H1 (cell line): ENCODE measurements at regions not wholly inside any gene's neighbourhood (a gene's known extent, or its start where the extent isn't known, plus 50 kb on each side); places are given as distances from the start of the nearest gene placed in this dataset.

Source experiments
- BCL11A ChIP-seq, 2 experiments: IDR thresholded peaks; one replicate each; pipeline ENCODE4 v1.6.1; 2011; ENCODE audit warnings: low read depth in 2 of 2, low read length in 2 of 2, mild to moderate bottlenecking in 2 of 2
- CREB1 ChIP-seq: IDR thresholded peaks from 2 replicates; pipeline ENCODE4 v1.6.1; 2012; ENCODE audit warnings: inconsistent platforms
- CTCF ChIP-seq, 3 experiments: IDR thresholded peaks; 1 replicate in 2 of 3; 2 replicates in 1 of 3; pipeline versions ENCODE4 v1.5.1 to v1.6.1; 2011; ENCODE audit warnings: low read length in 3 of 3, mild to moderate bottlenecking in 3 of 3, inconsistent platforms in 2 of 3, low read depth in 1 of 3, moderate library complexity in 1 of 3; ENCODE audit not compliant: insufficient read depth in 1 of 3; ENCODE audit errors: control extremely low read depth in 1 of 3
- EP300 ChIP-seq, 2 experiments: IDR thresholded peaks; 1 replicate in 1 of 2; 2 replicates in 1 of 2; pipeline ENCODE4 v1.6.1; 2011 to 2012; ENCODE audit warnings: low read depth in 2 of 2, low read length in 2 of 2, mild to moderate bottlenecking in 2 of 2, borderline replicate concordance in 1 of 2, inconsistent platforms in 1 of 2, moderate library complexity in 1 of 2
- EZH2 ChIP-seq: fragments of 200-600 bp; sonication (generic); IDR thresholded peaks from 2 replicates; pipeline ENCODE4 v1.7.1; 2012; ENCODE audit warnings: low read depth, mild to moderate bottlenecking, moderate library complexity, low read length, inconsistent platforms; ENCODE audit not compliant: severe bottlenecking
- HDAC6 ChIP-seq: IDR thresholded peaks from one replicate; pipeline ENCODE4 v1.7.1; 2012; ENCODE audit warnings: low read depth, mild to moderate bottlenecking, inconsistent platforms, low read length, moderate library complexity
- JUND ChIP-seq: IDR thresholded peaks from 2 replicates; pipeline ENCODE4 v1.6.1; 2011; ENCODE audit warnings: mild to moderate bottlenecking, improper control_type of control experiment, low read length
- NRF1 ChIP-seq: IDR thresholded peaks from 2 replicates; pipeline ENCODE4 v1.6.1; 2011; ENCODE audit warnings: mild to moderate bottlenecking, low read depth, low read length, improper control_type of control experiment
- PHF8 ChIP-seq: fragments of 200-600 bp; sonication (generic); conservative IDR thresholded peaks from 2 replicates; pipeline ENCODE4 v1.7.1; 2012; ENCODE audit warnings: low read depth, mild to moderate bottlenecking, inconsistent platforms, low read length, moderate library complexity
- POLR2A ChIP-seq, 2 experiments: IDR thresholded peaks; 1 replicate in 1 of 2; 2 replicates in 1 of 2; pipeline ENCODE4 v1.6.1; 2011; ENCODE audit warnings: low read depth in 2 of 2, low read length in 2 of 2, mild to moderate bottlenecking in 2 of 2; ENCODE audit errors: control extremely low read depth in 1 of 2
- POLR2AphosphoS5 ChIP-seq: IDR thresholded peaks from 2 replicates; pipeline ENCODE4 v1.6.1; 2011; ENCODE audit warnings: low read depth, low read length
- RFX5 ChIP-seq: IDR thresholded peaks from 2 replicates; pipeline ENCODE4 v1.6.1; 2011; ENCODE audit warnings: low read depth, low read length, improper control_type of control experiment, borderline replicate concordance
- SIX5 ChIP-seq: IDR thresholded peaks from 2 replicates; pipeline ENCODE4 v1.6.1; 2011; ENCODE audit warnings: mild to moderate bottlenecking, low read depth, low read length
- ZNF274 ChIP-seq: IDR thresholded peaks from 2 replicates; pipeline ENCODE4 v1.7.0; 2012; ENCODE audit warnings: low read length, borderline replicate concordance; ENCODE audit errors: extremely low read depth

GRCh38 chr1:157353546-157353945, 198.8 kb downstream of the FCRL5 start:
- TF ChIP-seq POLR2A (IDR thresholded peaks at IDR 0.05; ENCODE audit: control extremely low read depth in 1 of 2, low read depth in 2 of 2, low read length in 2 of 2): no peak
- TF ChIP-seq CTCF (IDR thresholded peaks at IDR 0.05; ENCODE audit: control extremely low read depth in 1 of 3, insufficient read depth in 1 of 3, low read depth in 1 of 3, low read length in 3 of 3): no peak
- no peak for TF ChIP-seq EZH2
- no peak for TF ChIP-seq POLR2AphosphoS5
- TF ChIP-seq EP300 (IDR thresholded peaks at IDR 0.05; ENCODE audit: borderline replicate concordance in 1 of 2, low read depth in 2 of 2, low read length in 2 of 2): no peak
- no peak for TF ChIP-seq RFX5
- no peak for TF ChIP-seq ZNF274
- no peak for TF ChIP-seq BCL11A (IDR thresholded peaks at IDR 0.05; ENCODE audit: low read depth in 2 of 2, low read length in 2 of 2)
- no peak for TF ChIP-seq JUND
- no peak for TF ChIP-seq PHF8
- TF ChIP-seq NRF1: no peak
- TF ChIP-seq SIX5: no peak
- TF ChIP-seq CREB1: no peak
- TF ChIP-seq HDAC6: no peak
